AG10803 (cell line): ENCODE measurements at regions not wholly inside any gene's neighbourhood (a gene's known extent, or its start where the extent isn't known, plus 50 kb on each side); places are given as distances from the start of the nearest gene placed in this dataset.

Experiments
- DNase-seq: peaks from one replicate; pipeline ENCODE4 v3.0.0; 2010; ENCODE audit warnings: low read depth
- H3K4me3 ChIP-seq: 2 replicates; pipeline ENCODE4 v1.5.1; 2011; ENCODE audit warnings: mild to moderate bottlenecking, low read length, control low read depth
- CTCF ChIP-seq: conservative IDR thresholded peaks from 2 replicates; pipeline ENCODE4 v1.5.1; 2011; ENCODE audit warnings: mild to moderate bottlenecking, low read length, control low read depth, inconsistent platforms

GRCh38 chr2:45207101-45207500 lies 197.8 kb upstream of the SIX2 start:
- TF ChIP-seq CTCF: no peak
- no peak overlapping the region for H3K4me3 ChIP-seq
- no peak for DNase-seq

GRCh38 chr2:45205985-45206384 lies 196.7 kb upstream of the SIX2 start:
- H3K4me3 ChIP-seq: no peak overlapping the region
- no peak for DNase-seq
- no peak for TF ChIP-seq CTCF

GRCh38 chr2:45205480-45205879 lies 196.2 kb upstream of the SIX2 start:
- no peak overlapping the region for H3K4me3 ChIP-seq
- TF ChIP-seq CTCF: no peak
- DNase-seq: no peak

GRCh38 chr2:45203400-45203799 lies 194.1 kb upstream of the SIX2 start:
- no peak for TF ChIP-seq CTCF
- no peak overlapping the region for H3K4me3 ChIP-seq
- DNase-seq: no peak

GRCh38 chr2:45199973-45200372 lies 190.7 kb upstream of the SIX2 start:
- no peak overlapping the region for H3K4me3 ChIP-seq
- no peak for TF ChIP-seq CTCF
- peak; percentile 69 for DNase-seq

GRCh38 chr2:45195916-45196315 lies 186.7 kb upstream of the SIX2 start:
- no peak for TF ChIP-seq CTCF
- peak; percentile 49 for DNase-seq
- H3K4me3 ChIP-seq: no peak overlapping the region

- H3K4me3 ChIP-seq: no peak overlapping the region
- DNase-seq: no peak
- TF ChIP-seq CTCF: no peak
Observed at GRCh38 chr2:45194596-45194995, 185.3 kb upstream of the SIX2 start.
